Non-pigmented ciliary epithelial cell (primary cell): ENCODE measurements at regions not wholly inside any gene's neighbourhood (a gene's known extent, or its start where the extent isn't known, plus 50 kb on each side); places are given as distances from the start of the nearest gene placed in this dataset.
"Not testable (repeated sequence)": the region's sequence is repeated elsewhere in the genome, so short reads cannot be mapped to it uniquely, and the experiment has no call there.

ENCODE experiments used
- DNase-seq: peaks from one replicate; pipeline ENCODE4 v3.0.0-alpha.2; 2010; ENCODE audit warnings: low read depth

DNA sequence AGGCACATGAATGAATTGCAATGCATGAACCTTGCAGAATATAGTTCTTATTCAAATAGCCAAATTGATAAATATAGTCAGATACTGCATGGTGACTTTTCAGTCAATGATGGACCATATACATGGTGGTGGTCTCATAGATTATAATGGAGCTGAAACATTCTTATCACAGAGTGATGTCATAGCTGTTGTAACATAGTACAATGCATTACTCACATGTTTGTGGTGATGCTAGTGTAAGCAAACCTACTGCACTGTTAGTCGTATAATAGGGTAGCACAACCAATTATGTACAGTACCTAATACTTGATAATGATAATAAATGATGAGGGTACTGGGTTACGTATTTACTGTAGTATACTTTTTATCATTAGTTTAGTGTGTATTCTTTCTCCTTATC lies 280.3 kb downstream of the BCAT1 start:
- no peak for DNase-seq

DNA sequence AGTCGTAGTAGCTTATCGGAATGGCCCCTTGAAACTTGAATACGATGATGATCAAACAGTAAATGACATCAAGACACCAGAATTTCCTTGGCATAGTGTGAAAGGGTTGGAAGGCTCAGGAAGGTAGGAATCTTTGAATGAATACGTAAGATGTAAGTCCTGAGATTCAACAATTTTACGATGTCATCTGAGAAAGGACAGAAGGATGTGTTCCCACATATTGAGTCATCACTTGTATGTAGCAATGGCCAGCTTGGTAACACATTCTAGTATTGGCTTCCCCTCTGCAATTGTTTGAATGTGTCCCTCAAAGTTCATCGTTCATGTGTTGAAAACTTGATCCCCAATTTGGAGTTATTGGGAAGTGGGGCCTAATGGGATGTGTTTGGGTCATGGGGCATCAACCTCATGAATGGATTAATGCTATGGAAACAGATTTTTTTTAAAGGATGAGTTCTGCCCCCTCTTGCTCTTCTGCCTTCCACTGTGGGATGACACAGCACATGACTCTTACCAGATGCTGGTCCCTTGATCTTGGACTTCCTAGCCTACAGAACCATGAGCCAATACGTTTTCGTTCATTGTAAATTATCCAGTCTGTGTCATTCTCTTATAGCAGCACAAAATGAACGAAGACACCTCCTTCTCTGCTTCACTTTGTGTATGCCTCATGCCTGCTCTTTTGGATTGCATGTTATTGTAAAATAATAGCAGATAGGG lies 284.6 kb downstream of the BCAT1 start:
- DNase-seq: no peak

GRCh38 chr12:24661657-24662096 lies 287.2 kb downstream of the BCAT1 start:
- DNase-seq: peak; percentile 5

DNA sequence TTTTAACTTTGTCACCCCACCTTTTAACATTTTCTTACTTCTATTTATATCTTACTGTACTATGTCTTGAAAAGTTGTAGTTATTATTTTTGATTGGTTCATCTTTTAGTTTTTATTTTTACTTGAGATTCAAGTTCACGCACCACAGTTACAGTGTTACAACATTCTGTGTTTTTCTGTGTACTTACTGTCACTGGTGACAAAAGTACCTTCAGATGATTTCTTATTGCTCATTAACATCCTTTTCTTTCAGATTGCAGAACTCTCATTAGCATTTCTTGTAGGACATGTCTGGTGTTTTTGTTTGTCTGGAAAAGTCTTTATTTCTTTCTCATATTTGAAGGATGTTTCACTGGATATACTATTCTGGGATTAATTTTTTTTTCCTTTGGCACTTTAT lies 289.9 kb downstream of the BCAT1 start:
- no peak for DNase-seq

DNA sequence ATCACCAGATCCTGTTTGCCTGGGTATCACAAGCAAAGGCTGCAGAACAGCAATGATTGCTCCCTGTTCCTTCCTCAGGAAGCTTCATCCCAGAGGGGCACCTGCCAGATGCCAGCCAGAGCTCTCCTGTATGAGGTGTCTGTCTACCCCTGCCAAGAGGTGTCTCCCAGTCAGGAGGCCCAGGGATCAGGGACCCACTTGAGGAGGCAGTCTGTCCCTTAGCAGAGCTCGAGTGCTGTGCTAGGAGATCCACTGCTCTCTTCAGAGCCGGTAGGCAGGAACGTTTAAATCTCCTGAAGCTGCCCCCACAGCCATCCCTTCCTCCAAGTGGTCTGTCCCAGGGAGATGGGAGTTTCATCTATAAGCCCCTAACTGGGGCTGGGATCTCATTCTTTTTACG lies 294.6 kb downstream of the BCAT1 start:
- DNase-seq: not testable (repeated sequence)

DNA sequence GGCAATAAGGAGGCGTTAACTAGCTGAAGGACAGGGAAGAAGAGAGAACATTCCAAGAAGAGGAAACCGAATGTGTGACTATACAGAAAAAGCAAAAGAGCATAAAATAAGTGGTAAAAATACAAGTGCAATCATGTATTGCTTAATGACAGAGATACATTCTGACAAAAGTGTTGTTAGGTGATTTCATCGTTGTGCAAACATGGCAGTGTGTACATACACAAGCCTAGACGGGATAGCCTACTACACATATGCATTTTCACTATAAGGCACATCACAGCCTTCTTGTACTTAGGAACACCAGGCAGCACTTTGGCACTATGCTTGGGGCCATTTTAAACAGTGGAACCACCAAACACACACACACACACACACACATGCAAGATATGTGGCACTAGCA lies 299.3 kb downstream of the BCAT1 start:
- DNase-seq: no peak

DNA sequence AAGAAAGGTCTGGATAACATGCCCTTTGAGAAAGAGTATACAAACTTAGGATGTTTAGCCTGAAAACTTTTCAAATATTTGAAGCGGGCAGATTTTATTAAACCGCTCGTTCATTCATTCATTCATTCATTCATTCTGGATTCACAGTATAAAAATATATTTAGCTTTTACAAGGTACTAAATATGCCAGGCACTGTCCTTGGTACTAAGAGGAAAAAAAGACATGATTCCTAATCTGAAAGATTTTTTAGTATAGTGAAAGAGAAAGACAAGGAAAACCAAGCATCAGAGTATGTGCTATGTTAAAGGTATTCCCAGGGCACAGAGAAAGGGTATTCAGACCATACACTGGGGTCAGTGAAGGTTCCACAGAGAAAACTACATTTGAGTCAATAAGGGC lies 299.7 kb downstream of the BCAT1 start:
- no peak for DNase-seq

GRCh38 chr12:24645254-24645653 lies 303.6 kb downstream of the BCAT1 start:
- no peak for DNase-seq

GRCh38 chr12:24643120-24644119 lies 305.5 kb downstream of the BCAT1 start:
- DNase-seq: no peak

DNA sequence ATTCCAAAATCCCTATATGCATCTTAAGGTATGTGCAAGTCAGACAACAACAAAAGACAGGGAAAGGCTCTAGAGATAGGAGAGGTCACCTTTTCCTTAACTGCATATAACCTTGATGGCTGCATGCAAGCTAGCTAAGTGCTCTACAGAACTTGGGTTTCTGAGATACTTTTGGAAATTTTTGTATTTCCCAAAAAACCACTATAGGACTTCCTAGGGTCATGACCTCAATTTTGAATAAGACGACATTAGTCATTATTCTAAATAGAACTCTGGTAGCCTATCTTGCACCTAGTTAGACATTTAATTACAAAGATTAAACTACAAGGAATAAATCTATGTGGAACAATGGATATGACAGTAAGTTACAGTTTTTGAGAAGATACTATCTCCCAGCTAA lies 309.3 kb downstream of the BCAT1 start:
- no peak for DNase-seq

DNA sequence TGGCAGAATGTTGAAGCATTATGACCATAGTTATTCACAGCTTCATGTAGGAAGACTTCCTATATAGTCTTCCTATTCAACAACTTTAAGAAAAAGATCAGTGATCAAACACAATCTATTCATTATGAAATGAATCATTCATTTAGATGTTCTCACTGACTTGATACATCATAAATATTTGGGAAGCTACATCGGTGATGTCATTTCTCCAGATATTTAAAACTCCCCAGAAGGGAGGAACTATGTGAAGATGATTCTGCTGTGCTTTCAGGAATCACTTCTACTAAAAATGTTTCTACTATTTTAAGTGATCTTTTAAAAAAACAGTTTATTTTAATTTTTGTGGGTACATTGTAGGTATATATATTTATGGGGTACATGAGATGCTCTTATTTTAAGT lies 316.4 kb downstream of the BCAT1 start:
- no peak for DNase-seq

DNA sequence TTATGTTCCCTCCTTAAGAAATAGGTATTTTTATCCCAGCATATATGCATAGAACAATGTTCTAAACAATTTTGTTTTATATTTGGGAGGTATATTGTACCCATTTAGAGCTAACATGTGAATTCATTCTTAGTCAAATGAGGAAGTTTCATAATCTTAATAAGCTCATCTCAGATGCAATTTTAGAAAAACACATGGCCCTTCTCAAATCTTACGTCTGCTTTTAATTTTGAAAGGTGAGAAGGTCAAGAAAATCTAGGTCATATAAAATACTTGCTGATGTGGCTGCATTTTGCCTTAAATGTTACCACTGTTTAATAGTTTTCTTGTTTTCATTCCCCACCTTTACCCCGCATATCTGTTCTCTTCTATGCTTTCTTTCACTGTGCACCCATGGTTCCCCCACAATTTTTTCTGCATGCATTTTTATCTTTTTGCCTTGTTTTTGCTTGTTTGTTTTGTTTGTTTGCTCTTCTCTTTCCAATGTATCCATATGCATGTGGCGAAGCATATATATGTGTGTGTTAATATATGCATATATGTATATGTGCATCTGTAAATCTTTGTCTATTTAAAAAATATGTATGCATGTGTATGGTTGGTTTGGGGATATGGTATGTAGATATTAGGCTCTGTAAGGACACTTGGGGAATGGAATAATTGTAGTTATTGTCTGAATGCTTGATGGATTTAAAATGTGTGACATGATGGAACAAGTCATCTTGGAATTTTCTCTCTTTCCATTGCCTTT lies 317.1 kb downstream of the BCAT1 start:
- DNase-seq: no peak

DNA sequence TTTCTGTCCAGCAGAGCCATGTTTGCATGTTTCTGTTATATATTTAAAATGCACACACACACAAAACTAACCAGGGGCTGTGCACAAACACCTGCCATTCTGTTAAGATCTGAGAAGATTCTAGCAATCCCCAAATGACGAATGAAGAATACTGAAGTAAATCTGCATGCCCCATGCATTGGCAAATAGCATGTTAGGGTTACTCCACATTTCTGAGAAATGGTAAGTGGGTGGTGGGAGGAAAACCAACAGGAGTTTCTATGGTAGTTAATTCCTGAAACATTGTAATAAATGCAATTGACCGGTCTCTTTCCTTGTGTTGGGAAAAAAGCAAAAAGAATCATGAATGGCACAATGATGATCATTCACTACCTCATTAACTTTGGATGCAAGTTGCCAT lies 318.0 kb downstream of the BCAT1 start:
- no peak for DNase-seq

DNA sequence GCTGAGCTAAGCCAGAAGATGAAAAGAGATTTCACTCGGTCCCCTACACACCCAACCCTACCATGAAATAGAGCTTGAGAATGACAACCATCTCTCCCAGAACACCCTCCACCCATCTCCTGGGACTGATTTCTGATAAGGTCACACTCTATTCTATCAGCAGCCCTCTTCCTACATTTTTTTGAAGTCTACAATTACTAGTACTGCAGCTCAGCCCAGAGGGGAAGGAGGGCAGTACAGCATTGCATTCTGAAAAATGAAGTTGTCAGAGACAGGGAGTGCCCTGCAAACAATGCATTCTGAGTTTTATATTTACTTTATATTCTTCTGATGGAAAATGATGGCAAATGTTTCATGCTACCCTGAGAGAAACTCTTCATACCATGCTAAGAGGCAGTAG lies 318.5 kb downstream of the BCAT1 start:
- no peak for DNase-seq

DNA sequence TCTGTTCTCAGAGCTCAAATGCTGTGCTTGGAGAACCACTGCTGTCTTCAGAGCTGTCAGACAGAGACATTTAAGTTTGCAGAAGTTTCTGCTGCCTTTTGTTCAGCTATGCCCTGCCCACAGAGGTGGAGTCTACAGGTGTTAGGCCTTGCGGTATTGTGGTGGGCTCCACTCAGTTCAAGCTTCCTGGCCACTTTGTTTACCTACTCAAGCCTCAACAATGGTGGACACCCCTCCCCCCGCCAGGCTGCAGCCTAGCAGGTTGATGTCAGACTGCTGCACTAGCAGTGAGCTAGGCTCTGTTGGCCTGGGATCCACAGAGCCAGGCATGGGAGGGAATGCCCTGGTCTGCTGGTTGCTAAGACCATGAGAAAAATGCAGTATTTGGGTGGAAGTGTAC lies 323.8 kb downstream of the BCAT1 start:
- DNase-seq: no peak

GRCh38 chr12:24619954-24620353 lies 328.9 kb downstream of the BCAT1 start:
- not testable (repeated sequence) for DNase-seq

DNA sequence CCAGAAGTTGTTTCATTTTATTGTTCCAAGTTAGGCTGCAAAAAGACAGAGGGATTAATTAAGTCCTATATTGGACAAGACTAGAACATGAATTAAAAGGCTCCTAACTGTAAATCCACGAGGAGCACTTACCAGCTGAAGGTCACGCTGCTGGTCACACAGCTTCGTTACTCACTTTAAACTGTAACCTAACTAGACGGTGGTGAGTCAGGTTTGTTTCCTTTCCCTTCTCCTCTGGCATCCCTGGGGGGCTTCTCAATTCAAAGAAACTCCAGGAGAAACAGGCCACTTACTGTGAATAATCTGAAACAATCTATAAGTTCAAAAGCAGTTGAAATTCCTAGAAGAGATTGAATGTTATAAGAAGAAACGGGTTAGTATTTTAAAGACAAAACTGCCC lies 331.4 kb downstream of the BCAT1 start:
- peak; percentile 43 for DNase-seq

- DNase-seq: peak; percentile 62
Measured at GRCh38 chr12:24615967-24616411, 332.9 kb downstream of the BCAT1 start.

DNA sequence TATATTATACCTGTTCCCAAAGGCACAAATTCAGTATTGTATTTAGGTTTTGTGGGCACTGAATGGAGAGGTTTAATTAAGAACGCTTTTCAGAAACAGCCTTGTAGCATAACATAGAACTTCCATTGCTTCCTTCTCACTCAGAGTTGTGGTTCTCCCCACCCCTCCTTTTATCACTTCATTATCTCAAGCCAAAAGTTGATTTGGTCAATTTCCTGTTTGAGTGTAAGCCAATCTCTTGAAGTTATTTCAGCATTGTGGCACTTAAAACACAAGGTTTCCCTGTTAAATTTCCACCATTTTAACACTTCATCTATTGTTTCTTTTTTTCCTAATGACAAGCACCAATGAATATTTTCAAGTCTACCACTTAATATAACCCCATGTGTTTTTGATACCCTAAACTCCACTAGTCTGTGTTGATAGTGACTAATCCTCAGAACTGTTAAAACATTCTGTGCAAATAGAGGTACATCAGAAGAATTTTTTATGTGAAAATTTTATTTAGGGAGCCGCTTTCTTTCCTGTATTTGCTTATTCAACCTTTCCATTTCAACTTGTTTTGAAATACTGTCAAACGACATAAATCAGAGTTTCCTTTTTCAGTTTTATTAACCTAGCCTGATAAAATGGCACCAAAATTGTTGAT lies 340.1 kb downstream of the BCAT1 start:
- peak; percentile 8 for DNase-seq

DNA sequence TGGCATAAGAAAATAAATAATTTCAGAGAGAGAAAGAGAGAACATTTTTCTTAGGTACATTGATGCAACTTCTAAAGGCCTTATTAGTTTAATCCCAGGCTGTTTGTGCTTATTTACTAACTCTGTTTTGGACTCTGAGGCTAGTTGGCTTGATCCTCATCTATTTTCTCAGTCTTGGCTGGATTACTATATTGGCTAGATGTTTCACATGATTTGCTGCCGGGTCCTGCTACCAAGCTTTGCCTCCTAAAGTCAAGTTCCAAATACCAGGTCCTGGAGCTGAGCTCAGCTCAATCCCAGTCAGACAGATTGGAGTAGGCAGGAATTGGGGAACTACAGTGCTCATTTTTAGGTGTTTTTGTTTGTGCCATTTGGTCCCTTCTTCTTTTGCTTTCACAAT lies 340.8 kb downstream of the BCAT1 start:
- no peak for DNase-seq

DNA sequence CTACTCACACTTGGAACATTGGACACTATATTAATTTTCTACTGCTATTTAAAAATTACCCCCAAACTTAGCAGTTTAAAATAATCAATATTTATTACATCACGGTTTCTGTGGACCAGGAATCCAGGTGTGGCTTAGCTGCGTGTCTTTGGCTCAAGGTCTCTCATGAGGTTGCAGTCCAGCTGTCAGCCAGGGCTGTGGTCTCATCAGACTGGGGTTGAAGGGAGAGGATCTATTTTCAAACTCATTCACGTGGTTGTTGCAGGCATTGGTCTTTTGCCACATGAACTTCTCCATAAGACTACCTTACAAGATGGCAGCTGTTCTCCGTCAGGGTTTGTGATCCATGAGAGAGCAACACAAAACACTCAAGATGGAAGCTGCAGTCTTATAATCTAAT lies 343.0 kb downstream of the BCAT1 start:
- DNase-seq: no peak

GRCh38 chr12:24605466-24605865 lies 343.4 kb downstream of the BCAT1 start:
- no peak for DNase-seq
